Fibroblast of skin of left quadriceps (primary cell): ENCODE measurements at regions not wholly inside any gene's neighbourhood (a gene's known extent, or its start where the extent isn't known, plus 50 kb on each side); places are given as distances from the start of the nearest gene placed in this dataset.
"Not testable (repeated sequence)": the region's sequence is repeated elsewhere in the genome, so short reads cannot be mapped to it uniquely, and the experiment has no call there.

Experiments
- DNase-seq, 2 experiments: peaks; one replicate each; pipeline ENCODE4 v3.0.0-alpha.2; 2013; ENCODE audit warnings: low read depth in 2 of 2

DNA sequence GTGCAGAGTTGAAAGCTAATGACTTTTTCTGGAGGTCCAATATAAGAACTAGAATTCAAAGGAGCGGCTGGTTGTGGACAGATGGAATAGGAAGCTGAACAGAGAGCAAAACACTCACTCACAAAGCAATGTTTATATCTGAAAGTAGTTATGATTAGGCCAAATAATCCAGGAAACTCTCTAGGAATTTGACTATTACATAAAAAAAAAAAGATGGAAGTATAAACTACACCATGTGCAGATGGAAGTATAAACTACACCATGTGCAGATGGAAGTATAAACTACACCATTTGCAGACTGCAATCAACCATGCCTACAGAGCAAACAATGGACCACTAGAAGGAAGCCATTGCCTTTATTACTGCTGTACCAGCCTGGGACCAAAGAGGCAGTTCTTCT, 771.1 kb downstream of the BRINP3 start:
- DNase-seq = no peak

DNA sequence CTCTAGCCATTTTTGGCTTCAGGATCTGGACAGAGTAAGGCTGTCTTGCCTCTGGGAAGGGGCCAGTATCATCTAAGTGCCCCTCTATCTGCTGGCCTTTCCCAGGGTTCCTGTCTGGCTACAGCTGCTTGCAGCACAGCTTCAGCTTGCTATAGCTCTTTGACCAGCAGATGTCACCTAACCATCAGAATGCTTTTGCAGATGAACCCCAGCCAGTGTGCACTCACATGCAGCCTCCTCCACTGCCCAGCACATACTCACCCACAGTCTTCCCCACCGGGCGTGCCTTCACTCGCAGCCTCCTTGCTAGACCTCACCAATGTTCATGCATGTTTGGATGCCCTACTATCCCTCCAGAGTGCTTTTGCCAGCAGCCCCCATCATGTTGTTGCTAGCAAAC, 769.0 kb downstream of the BRINP3 start:
- DNase-seq = no peak

DNA sequence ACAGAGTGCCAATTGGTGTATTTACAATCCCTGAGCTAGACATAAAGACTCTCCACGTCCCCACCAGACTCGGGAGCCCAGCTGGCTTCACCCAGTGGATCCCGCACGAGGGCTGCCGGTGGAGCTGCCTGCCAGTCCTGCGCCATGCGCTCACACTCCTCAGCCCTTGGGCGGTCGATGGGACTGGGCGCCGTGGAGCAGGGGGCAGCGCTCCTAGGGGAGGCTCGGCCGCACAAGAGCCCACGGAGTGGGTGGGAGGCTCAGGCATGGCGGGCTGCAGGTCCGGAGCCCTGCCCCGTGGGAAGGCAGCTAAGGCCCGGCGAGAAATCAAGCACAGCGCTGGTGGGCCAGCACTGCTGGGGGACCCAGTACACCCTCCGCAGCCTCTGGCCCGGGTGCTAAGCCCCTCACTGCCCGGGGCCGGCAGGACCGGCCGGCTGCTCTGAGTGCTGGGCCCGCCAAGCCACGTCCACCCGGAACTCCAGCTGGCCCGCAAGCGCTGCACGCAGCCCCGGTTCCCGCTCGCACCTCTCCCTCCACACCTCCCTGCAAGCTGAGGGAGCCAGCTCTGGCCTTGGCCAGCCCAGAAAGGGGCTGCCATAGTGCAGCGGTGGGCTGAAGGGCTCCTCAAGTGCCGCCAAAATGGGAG, 759.4 kb downstream of the BRINP3 start:
- DNase-seq = not testable (repeated sequence)

DNA sequence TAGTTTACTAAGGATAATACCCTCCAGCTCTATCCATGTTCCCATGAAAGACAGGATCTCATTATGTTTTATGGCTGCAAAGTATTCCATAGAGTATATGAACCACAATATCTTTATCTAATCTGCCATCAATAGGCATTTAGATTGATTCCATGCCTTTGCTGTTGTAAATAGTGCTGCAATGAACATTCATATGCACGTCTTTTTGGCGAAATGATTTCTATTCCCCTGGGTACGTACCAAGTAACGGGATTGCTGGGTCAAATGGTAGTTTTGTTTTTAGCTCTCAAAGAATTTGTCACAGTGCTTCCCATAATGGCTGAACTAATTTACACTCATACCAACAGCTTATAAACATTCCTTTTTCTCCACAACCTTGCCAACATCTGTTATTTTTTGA, 750.9 kb downstream of the BRINP3 start:
- DNase-seq = peak in 1 of 2 experiments; percentile 0

DNA sequence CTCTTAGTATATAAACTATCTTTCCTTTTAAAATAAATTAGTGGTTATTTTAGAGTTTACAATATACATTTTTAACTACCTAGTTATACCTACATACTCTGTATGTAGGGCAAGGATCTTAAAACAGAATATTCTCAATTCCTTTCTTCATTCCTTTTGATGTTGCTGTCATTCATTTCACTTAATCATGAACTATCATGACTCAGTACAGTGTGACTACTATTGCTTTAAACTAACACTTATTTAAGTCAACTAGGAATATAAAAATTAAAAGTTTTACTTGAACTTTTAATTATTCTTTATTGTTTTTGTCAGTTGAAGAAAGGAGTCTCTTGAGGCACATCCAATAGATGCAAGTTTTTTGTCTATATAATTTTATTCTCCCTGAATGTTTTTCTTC, 726.4 kb downstream of the BRINP3 start:
- no peak for DNase-seq

DNA sequence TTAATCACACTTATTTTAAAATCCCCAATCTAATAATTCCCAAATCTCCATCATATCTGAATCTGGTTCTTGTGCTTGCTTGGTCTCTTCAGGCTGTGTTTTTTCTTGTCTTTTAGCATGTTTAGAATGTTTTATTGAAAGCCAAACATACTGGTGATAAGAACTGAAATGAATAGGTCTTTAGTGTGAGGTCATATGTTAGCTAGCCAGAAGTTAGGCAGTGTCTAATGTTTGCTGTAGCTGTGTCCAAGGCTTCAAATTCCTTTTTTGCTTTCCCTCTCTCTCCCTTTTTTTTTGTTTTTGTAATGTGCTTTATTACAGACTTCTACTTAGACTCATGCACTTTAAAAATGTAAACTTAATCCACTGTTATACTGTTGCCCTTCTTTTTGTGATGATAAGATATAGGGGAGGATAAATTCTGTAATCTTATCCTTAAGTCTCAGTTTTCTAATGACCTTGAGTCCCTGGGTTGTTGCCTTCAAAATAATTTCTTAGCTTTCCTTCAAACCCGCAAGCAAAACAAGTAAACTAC, 725.1 kb downstream of the BRINP3 start:
- DNase-seq = no peak

DNA sequence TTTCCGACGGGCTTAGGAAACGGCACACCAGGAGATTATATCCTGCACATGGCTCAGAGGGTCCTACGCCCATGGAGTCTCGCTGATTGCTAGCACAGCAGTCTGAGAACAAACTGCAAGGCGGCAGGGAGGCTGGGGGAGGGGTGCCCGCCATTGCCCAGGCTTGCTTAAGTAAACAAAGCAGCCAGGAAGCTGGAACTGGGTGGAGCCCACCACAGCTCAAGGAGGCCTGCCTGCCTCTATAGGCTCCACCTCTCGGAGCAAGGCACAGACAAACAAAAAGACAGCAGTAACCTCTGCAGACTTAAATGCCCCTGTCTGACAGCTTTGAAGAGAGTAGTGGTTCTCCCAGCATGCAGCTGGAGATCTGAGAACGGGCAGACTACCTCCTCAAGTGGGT, 722.6 kb downstream of the BRINP3 start:
- not testable (repeated sequence) for DNase-seq

DNA sequence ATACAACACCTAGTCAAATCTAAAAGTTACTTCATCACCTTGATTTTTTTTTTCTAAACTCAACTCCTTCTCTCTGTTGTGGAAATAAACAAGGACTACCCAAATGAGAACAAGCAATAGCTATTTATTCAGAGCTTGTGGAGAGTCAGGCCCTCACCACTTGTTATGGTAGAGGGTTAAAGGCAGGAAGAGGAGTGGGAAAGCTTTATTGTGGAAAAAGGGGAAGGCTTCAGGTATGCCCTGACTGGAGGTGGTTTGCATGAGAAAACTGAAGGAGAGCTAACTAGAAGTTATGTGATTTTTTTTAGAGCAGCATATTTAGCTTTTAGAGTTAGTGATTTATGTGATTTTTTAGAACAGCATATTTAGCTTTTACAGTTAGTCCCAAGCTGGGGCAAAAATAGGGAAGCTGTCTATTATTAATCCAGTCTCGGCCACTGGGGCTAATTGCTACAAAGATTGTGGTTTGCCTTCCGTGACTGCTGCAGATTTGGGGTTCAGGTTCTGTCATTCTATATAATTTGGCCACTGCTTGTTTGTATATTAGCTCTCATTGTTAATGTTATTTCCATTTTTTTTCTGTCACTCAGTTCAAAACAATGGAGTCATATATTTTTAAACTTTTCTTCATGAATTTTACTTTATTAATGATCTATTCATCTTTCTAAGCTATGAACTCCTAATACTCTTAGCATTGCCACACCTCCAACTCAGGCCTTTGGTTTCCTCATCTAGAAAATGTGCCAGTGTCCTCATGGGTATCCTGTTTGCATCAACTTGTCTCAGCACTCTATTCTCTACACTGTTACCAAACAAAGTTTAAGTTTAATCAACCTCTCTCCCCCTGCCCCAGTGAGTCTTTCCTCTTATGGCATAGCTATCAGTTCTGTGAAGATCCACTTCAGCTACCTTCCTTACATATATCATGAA, 713.0 kb downstream of the BRINP3 start:
- DNase-seq = no peak

DNA sequence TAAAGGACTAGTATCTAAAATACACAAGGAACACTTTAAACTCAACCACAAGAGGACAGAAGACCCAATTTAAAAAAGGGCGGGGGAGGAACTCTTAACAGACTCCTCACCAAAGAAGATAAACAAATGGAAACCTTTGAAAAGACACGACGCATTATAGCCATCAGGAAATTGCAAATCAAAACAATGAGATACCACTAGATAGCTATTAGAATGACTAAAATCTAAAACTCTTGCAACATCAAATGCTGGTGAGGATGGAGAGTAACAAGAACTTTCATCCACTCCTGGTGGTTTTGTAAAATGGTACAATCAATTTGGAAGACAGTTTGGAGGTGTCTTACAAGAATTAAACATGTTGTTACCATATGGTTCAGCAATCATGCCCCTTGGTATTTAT, 708.2 kb downstream of the BRINP3 start:
- DNase-seq = peak; percentile 16 to 19

DNA sequence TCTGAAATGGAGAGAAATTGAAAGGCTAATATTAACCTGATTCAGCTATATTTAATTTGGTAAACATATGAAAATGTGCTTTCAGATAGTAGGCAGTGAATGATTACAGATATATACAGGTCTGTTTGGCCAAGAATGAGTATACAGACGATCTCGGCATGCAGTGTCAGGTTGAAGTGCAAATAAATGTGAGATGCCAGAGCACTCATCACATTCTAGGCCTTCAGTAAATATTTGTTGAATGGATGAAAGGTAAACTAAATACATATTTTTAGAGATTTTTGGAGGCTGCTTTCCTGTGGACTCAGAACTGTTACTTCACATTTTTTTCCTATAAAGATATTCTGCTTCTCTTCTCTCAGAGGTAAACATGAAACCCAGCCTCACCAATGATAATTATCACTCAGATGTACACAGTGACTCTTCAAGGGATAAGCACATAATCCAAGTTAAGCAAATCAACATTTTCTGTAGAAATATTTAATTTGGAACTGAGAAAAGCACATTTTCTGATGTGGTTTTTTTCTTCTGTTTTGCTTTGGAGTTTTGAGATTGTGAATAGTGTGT, 702.9 kb downstream of the BRINP3 start:
- no peak for DNase-seq

DNA sequence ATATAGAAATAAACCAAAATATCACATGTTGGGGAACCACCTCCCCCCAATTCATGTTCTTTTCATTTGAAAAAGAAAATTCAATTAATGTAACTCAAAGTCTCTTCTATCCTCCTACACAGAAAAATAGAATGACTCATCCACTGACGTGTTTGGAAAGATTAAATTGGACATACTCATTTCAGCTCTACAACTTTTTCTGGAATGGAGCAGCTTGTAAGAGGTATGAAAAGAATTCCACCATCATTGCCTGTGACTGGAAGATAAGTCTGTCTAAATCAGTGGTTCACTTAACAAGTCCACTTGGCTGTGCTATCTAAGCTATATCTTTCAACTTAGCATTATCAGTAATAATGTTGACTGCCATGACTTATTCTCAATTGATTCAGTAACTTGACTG, 702.3 kb downstream of the BRINP3 start:
- DNase-seq = peak; percentile 53 to 55

DNA sequence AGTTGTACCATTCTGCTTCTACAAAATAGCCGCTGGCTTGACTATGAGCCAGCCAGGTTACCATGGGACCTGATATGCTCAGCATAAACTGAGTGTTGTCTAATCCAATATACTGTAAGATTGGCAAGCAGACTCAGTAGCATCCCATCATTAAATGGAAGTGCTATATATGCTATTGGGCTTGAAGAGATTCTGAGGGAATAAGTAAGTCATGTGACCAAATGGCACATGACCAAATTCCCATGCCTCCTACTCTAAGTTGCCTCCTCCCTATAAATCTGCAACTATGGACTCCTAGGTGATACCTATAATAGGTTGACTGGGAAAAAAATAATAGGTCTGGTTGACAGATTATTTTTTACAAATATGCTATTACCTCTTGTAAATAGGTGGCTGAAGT, 698.6 kb downstream of the BRINP3 start:
- no peak for DNase-seq

DNA sequence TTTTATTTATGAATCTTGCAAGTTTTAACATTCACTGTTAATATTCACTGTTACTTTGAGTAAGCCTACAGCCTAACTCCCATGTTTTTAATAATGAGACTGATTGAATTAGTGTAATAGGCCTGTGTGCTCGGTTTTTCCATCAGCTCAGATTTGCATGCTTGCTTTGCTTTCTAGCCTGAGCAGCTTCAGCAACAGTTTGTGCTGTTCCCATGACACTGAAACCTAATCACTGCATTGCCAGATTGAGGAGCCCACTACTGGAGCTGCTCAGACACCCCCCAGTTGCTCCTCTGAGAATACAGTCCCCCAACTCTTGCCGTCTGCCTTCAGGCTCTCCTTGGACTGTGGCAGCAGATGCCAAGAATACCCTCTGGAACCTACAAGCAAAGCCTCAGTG, 695.4 kb downstream of the BRINP3 start:
- no peak for DNase-seq

DNA sequence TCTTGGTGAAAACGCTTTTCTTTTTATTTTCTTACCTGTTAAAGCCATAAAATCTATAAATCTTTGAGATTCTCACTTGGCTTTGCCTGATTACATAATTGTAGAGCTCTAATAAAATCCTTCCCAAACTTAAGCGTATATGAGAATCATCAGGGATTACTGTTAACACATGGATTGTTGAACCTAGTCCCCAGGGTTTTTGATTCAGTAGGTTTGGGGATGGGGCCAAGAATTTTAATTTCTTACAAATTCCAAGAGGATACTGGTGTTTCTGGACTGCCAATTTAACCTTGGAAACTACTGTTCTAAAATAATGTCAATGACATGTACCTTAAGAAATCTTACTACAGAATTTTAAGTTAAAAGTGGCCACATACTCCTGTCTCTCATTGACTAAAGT, 694.2 kb downstream of the BRINP3 start:
- DNase-seq = no peak

DNA sequence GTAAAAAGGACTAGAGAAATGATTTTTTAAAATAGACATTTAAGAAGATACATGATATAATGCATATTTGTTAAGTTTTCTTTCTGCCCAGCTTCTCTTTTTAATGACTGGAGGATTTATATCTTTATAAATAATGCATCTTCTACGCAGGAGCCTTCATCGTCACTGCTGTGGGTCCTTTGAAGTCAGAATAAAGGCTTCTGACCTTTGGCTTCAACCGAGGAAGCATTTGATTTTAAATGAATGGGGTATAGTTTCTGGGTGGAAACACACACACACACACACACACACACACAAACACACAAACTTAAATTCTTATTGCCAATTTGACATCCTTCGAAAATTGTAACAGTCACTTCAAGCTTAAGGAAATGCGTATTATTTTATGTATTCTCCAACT, 690.9 kb downstream of the BRINP3 start:
- DNase-seq = no peak

DNA sequence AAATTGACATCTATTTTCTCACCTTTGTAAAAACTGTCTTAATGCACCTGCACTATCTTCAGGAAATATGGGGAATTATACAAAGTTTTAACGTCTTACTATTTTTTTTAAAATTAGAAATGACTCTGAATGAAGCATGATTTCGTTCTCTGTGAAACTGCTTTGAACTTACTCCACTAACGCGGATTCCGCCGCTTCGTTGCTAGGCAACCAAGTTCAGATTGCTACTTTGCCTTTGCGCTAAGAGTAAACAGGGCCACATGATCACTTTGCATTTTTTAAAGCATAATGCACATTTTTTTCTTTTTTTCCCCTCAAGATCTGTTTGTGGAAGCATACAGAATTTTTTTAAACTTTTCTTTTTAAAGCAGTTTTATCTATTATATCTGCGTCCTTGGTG, 690.5 kb downstream of the BRINP3 start:
- DNase-seq = no peak

DNA sequence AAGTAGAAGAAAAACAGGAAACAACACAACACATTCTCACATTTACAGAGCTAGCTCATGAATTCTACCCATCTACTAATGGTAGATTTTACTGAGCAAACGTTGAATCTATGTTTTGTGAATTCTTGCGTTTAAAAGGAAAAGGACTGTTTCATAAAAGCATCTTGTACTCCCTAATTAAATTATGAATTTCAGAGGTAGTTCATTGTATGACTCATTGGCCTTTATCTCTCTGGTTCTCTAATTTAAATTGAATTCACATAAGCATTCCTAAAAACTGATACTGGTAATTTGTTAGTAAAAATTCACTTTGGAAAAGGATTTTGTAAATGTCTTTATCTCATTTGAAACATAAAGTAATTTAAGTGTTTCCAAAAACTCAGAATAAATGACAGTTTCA, 687.3 kb downstream of the BRINP3 start:
- DNase-seq = no peak

DNA sequence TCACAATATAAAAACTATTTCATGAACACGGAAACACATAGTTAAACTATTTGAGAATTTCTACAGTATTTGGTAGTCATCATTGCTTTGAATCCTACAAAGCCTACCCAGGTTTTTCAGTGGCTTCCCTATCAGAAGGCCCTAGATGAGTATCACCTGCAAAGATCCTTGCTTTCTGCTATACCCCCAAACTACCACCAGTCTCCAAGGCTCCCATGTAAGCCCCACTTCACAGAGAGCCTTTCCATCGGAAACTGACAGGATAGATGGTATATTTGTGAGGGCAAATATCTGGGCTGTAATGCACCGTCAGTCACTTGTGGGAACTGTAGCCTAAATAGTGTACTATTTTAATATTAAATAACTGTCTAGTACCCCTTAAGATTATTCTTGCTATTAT, 674.3 kb downstream of the BRINP3 start:
- no peak for DNase-seq

DNA sequence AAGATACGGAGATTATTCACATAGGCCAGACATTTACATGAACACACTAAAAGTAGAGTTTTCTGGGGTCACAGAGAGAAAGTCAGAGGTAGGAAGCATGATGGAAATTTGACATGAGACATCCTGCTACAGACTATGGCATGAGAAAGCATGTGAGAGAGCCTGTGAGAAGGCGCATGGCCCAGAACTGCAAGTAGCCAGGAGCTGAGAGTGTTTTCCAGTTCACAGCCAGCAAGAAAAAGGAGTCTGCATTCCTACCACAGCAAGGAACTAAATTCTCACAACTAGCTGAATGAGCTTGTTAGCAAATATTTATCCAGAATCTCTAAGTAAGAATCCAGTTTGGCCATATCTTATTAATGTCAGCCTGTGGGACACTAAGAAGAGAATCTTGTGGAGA, 673.3 kb downstream of the BRINP3 start:
- no peak for DNase-seq

DNA sequence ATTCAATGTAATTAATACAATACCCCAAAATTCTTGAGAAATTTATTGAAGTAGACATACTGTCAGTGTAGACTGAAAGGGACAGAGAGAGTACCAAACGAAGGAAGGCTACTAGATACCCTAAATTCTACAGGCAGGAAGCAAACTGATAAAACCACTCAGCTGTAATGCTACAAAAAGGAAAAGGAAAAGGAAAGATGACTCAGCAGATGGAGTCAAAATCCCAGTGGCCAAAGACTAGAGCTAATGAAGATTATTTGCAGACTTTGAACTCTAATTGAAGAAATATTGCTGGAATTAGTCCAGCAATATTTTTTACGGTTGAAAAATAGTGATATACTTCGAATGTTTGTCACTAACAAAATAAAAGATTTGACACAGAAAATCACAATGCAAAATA, 671.9 kb downstream of the BRINP3 start:
- DNase-seq = no peak

DNA sequence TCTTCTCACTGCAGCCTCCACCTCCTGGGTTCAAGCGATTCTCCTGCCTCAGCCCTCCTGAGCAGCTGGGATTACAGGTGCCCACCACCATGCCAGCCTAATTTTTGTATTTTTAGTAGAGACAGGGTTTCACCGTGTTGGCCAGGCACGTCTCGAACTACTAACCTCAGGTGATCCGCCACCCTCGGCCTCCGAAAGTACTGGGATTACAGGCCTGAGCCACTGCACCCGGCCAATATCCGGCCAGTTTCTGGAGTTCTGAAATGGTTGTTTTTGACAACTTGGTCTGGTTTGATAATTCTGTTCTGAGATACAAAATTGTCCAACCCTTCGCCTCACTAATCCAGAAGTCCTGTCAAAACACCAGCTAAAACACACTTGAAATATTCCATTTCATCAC, 667.0 kb downstream of the BRINP3 start:
- DNase-seq = not testable (repeated sequence)

DNA sequence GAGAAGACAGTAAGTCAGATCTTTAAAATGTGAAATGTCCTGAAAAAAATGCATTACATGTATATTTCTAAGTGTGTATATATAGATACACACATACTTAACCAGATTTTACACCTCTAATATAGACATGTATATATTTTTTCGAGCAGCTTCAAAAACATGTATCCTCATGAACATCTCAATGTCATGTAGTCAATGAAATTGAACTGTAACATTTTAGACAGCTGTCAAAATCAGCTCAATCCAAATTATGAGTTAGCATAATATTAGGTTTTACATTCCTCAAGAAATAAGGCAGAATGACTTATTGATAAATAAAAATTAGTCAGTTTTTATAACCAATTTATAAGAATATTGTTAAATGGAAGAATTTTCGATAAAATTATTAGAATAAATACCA, 665.7 kb downstream of the BRINP3 start:
- DNase-seq = no peak

DNA sequence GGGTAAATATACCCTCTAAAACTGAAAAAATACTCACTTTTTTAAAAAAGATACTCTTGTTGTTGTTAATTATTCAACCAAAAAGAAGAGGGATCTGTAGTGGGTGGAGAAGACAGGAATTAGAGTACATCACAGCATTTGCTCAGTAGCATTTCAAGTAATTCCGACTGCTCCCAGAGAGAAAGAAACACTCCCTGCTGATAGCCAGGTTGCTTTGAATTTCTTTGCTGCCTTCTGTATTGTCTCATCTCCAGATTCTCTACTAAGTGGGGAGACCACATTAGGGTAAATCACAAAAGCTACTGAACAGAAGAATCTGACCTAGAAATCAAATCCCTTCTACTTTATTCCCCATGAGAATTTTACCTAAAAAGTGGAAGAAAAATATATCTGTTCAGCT, 661.1 kb downstream of the BRINP3 start:
- DNase-seq = no peak
